Esophagus muscularis mucosa (tissue), 3 donors: ENCODE measurements at regions not wholly inside any gene's neighbourhood (a gene's known extent, or its start where the extent isn't known, plus 50 kb on each side); places are given as distances from the start of the nearest gene placed in this dataset.

Source experiments
- CTCF ChIP-seq, 3 experiments: fragments of 200-600 bp in 2 of 3; fragments of 450-650 bp in 1 of 3; sonication (generic) in 2 of 3; IDR thresholded peaks; one replicate each; pipeline ENCODE4 v1.5.1; 2017 to 2019; ENCODE audit warnings: antibody characterized with exemption in 3 of 3, mild to moderate bottlenecking in 2 of 3, moderate library complexity in 1 of 3
- POLR2A ChIP-seq: fragments of 450-650 bp; IDR thresholded peaks from one replicate; pipeline ENCODE4 v1.6.1; 2017; ENCODE audit warnings: antibody characterized with exemption, moderate library complexity, mild to moderate bottlenecking, low read depth
- POLR2AphosphoS5 ChIP-seq, 2 donors: sonication (generic); formaldehyde crosslinking; IDR thresholded peaks; one replicate each; pipeline ENCODE4 v1.6.1; 2017; ENCODE audit warnings: antibody characterized with exemption in 2 of 2

- no peak for TF ChIP-seq POLR2AphosphoS5 (IDR thresholded peaks at IDR 0.05)
- TF ChIP-seq CTCF (IDR thresholded peaks at IDR 0.05): no peak
- TF ChIP-seq POLR2A: no peak
These were observed 130.1 kb downstream of the PSMG1 start for GRCh38 chr21:39053126-39053525.
